PFSK-1 (cell line): ENCODE measurements at regions not wholly inside any gene's neighbourhood (a gene's known extent, or its start where the extent isn't known, plus 50 kb on each side); places are given as distances from the start of the nearest gene placed in this dataset.

Experiments
- FOXP2 ChIP-seq: optimal IDR thresholded peaks from 2 replicates; pipeline ENCODE3; 2011; ENCODE audit warnings: borderline replicate concordance, control low read depth, inconsistent platforms; ENCODE audit not compliant: insufficient read depth; ENCODE audit errors: extremely low read length, extremely low read depth
- POLR2AphosphoS5 ChIP-seq: IDR thresholded peaks from 2 replicates; pipeline ENCODE4 v1.6.1; 2012; ENCODE audit warnings: low read depth, mild to moderate bottlenecking, control low read depth, low read length, moderate library complexity
- REST ChIP-seq, 2 experiments: IDR thresholded peaks; 2 replicates each; pipeline versions ENCODE4 v1.6.1 to v1.8.0; 2011 to 2012; ENCODE audit warnings: low read depth in 2 of 2, low read length in 2 of 2, control low read depth in 1 of 2, inconsistent platforms in 1 of 2, mild to moderate bottlenecking in 1 of 2, moderate library complexity in 1 of 2; ENCODE audit not compliant: insufficient read depth in 1 of 2
- SIN3A ChIP-seq: IDR thresholded peaks from 2 replicates; pipeline ENCODE4 v1.6.1; 2012; ENCODE audit warnings: mild to moderate bottlenecking, low read length, moderate library complexity, borderline replicate concordance; ENCODE audit not compliant: insufficient read depth
- TAF1 ChIP-seq: IDR thresholded peaks from 2 replicates; pipeline ENCODE4 v1.6.1; 2012; ENCODE audit warnings: low read length, control low read depth, borderline replicate concordance; ENCODE audit not compliant: insufficient read depth

DNA sequence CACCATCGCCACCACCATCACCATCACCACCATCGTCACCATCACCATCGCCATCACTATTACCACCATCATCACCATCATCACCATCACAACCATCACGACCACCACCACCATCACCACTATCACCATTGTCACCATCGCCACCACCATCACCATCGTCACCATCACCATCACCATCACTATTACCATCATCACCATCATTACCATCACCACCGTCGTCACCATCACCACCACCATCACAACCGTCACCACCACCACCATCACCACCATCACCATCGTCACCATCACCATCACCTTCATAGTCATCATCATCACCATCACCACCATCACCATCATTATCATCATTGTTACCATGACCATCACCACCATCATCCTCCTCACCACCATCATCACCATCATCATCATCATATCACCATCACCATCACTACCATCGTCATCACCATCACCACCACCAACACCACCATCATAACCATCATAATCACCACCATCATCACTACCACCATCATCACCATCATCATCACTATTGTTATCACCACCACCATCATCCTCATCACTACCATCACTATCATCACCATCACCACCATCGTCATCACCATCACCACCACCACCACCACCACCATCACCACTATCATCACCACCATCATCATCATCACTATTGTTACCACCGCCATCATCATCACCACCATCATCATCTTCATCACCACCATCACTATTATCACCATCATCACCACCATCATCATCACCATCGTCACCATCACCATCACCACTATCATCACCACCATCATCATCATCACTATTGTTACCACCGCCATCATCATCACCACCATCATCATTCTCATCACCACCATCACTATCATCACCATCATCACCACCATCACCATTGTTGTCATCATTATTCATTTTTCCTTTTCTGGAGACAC lies 51.5 kb upstream of the ZNF469 start:
- TF ChIP-seq REST (IDR thresholded peaks at IDR 0.05; ENCODE audit: insufficient read depth in 1 of 2, low read depth in 2 of 2, low read length in 2 of 2) (no peak), POLR2AphosphoS5 (no peak), TAF1 (no peak), FOXP2 (no peak), SIN3A (no peak)

DNA sequence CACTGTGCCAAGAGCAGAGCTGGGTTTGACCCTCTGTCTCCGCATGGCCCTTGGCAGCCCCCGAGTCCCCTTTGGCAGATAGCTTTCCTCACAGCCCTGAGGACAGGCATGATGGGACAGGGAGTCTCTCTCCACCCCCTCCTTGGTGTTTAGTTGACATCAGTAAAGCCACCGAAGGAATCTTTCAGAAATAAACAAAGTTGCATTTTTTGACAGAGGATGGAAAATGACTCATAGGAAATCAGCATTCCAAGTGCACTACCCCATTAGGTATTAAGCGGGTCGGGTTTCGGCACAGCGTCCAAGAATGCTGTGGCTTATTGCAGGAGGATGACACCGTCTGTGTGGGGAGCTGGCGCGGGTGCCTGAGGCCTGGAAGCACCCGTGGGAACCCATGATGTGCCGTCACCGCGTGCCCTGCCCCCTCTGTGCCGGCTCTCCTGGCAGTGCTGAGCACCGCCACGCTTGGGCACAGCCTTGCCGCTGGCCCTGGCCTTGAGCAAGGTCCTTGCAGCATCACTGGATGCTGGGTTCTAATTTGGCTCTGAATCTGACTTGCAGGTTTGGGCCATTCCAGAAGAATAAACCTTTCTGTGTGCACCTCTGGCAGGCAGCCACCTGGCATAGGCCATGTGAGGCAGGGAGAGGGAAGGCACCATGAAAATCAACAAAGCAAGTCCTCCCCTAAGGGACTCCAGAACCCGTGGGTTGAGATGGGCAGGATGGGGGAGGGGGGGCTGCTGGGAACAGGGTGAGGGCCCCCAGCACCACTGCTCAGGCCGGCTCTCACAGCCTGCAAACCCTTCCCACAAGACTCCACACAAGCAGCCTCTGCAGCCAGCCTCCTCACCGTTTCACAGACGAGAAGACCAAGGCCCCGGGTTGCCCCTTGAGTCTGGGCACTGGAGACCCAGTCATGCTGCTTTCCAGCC lies 50.5 kb upstream of the ZNF469 start:
- TF ChIP-seq REST (IDR thresholded peaks at IDR 0.05; ENCODE audit: insufficient read depth in 1 of 2, low read depth in 2 of 2, low read length in 2 of 2) (no peak), SIN3A (no peak), FOXP2 (no peak)
